AG10803 (cell line): ENCODE measurements at regions not wholly inside any gene's neighbourhood (a gene's known extent, or its start where the extent isn't known, plus 50 kb on each side); places are given as distances from the start of the nearest gene placed in this dataset.

ENCODE experiments used
- DNase-seq: peaks from one replicate; pipeline ENCODE4 v3.0.0; 2010; ENCODE audit warnings: low read depth
- H3K4me3 ChIP-seq: 2 replicates; pipeline ENCODE4 v1.5.1; 2011; ENCODE audit warnings: mild to moderate bottlenecking, low read length, control low read depth
- TF ChIP-seq, protein P1 (sequence below): conservative IDR thresholded peaks from 2 replicates; pipeline ENCODE4 v1.5.1; 2011; ENCODE audit warnings: mild to moderate bottlenecking, low read length, control low read depth, inconsistent platforms

DNA sequence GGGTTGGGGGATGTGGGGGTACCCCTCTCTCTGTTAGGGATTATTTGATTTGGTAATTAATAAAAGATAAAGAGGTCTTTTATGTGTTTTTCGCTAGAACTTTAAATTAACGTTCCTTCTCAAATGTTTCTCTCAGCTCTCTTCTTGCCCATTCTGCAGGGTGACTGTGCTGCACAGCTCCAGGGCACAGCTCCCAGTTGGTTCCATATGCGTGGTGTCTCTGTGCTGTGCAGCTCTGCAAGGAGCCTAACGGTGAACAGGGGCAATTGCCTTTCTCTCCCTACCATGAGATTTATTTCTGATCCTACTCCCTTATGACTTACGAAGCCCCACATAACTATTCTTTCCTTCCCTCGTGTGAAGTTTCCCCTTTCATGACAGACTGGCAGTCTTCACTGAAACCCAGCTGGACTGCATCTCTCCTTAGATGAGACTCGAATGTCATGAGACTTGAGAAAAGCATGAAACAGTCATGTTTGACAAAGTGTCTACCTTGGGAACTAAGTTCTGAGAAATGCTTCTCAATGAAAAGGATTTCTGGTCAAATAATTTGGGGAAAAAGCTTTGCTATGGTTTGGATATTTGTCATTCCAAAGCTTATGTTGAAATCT lies 50.2 kb upstream of the SPRY1 start:
- H3K4me3 ChIP-seq: no peak overlapping the region
- TF ChIP-seq, protein P1, sequence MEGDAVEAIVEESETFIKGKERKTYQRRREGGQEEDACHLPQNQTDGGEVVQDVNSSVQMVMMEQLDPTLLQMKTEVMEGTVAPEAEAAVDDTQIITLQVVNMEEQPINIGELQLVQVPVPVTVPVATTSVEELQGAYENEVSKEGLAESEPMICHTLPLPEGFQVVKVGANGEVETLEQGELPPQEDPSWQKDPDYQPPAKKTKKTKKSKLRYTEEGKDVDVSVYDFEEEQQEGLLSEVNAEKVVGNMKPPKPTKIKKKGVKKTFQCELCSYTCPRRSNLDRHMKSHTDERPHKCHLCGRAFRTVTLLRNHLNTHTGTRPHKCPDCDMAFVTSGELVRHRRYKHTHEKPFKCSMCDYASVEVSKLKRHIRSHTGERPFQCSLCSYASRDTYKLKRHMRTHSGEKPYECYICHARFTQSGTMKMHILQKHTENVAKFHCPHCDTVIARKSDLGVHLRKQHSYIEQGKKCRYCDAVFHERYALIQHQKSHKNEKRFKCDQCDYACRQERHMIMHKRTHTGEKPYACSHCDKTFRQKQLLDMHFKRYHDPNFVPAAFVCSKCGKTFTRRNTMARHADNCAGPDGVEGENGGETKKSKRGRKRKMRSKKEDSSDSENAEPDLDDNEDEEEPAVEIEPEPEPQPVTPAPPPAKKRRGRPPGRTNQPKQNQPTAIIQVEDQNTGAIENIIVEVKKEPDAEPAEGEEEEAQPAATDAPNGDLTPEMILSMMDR: no peak
- DNase-seq: no peak
